CD4-positive, alpha-beta T cell treated with Interleukin-12 subunit alpha and Interleukin-12 subunit beta, for 1 hour (primary cell): ENCODE measurements at regions not wholly inside any gene's neighbourhood (a gene's known extent, or its start where the extent isn't known, plus 50 kb on each side); places are given as distances from the start of the nearest gene placed in this dataset.

Experiments
- DNase-seq: peaks from one replicate; pipeline ENCODE4 v3.0.0-alpha.2; 2020

GRCh38 chr1:195999022-195999421 is 609.2 kb downstream of the KCNT2 start:
- no peak for DNase-seq

- no peak for DNase-seq
Observed at GRCh38 chr1:195981448-195982139, 626.6 kb downstream of the KCNT2 start.

- DNase-seq, result no peak
Observed at GRCh38 chr1:195979646-195980045, 628.6 kb downstream of the KCNT2 start.

- DNase-seq, result no peak
Observed at GRCh38 chr1:195973311-195973904, 634.8 kb downstream of the KCNT2 start.

GRCh38 chr1:195971589-195971988 is 636.7 kb downstream of the KCNT2 start:
- DNase-seq, result no peak

- DNase-seq, result no peak
Observed at GRCh38 chr1:195970209-195970608, 638.0 kb downstream of the KCNT2 start.

GRCh38 chr1:195965475-195965874 is 642.8 kb downstream of the KCNT2 start:
- no peak for DNase-seq

- DNase-seq, result no peak
Observed at GRCh38 chr1:195965036-195965435, 643.2 kb downstream of the KCNT2 start.

GRCh38 chr1:195964516-195964915 is 643.7 kb downstream of the KCNT2 start:
- DNase-seq, result no peak

GRCh38 chr1:195962051-195962450 is 646.2 kb downstream of the KCNT2 start:
- DNase-seq, result no peak

- no peak for DNase-seq
Observed at GRCh38 chr1:195960580-195960979, 647.7 kb downstream of the KCNT2 start.

GRCh38 chr1:195958131-195958530 is 650.1 kb downstream of the KCNT2 start:
- no peak for DNase-seq

GRCh38 chr1:195956845-195957244 is 651.4 kb downstream of the KCNT2 start:
- no peak for DNase-seq

- DNase-seq, result no peak
Observed at GRCh38 chr1:195954848-195955247, 653.4 kb downstream of the KCNT2 start.

- no peak for DNase-seq
Observed at GRCh38 chr1:195951313-195951712, 656.9 kb downstream of the KCNT2 start.

- no peak for DNase-seq
Observed at GRCh38 chr1:195948123-195948895, 659.9 kb downstream of the KCNT2 start.

- no peak for DNase-seq
Observed at GRCh38 chr1:195946500-195946899, 661.7 kb downstream of the KCNT2 start.

- no peak for DNase-seq
Observed at GRCh38 chr1:195941795-195942194, 666.4 kb downstream of the KCNT2 start.

GRCh38 chr1:195941314-195941713 is 666.9 kb downstream of the KCNT2 start:
- DNase-seq, result no peak

GRCh38 chr1:195939844-195940243 is 668.4 kb downstream of the KCNT2 start:
- no peak for DNase-seq

- no peak for DNase-seq
Observed at GRCh38 chr1:195934817-195935553, 673.3 kb downstream of the KCNT2 start.

GRCh38 chr1:195933835-195934234 is 674.4 kb downstream of the KCNT2 start:
- no peak for DNase-seq

GRCh38 chr1:195915826-195916225 is 692.4 kb downstream of the KCNT2 start:
- no peak for DNase-seq
